Tibial artery (tissue), 4 donors: ENCODE measurements at regions not wholly inside any gene's neighbourhood (a gene's known extent, or its start where the extent isn't known, plus 50 kb on each side); places are given as distances from the start of the nearest gene placed in this dataset.

ENCODE experiments used
- DNase-seq, 2 donors: peaks; one replicate each; pipeline ENCODE4 v3.0.0-alpha.2; 2019
- H3K27ac ChIP-seq, 2 donors: fragments of 200-600 bp; sonication (generic) in 1 of 2; 1 replicate in 1 of 2; 2 replicates in 1 of 2; pipeline ENCODE4 v1.5.1; 2018 to 2019; ENCODE audit warnings: mild to moderate bottlenecking in 1 of 2
- H3K27me3 ChIP-seq, 2 donors: fragments of 200-600 bp; sonication (generic) in 1 of 2; one replicate each; pipeline versions ENCODE4 v1.5.1 to v1.6.0; 2016 to 2019
- H3K36me3 ChIP-seq, 3 donors: fragments of 200-600 bp; sonication (generic) in 2 of 3; one replicate each; pipeline ENCODE4 v1.5.1; 2016 to 2019; ENCODE audit warnings: mild to moderate bottlenecking in 2 of 3
- H3K4me1 ChIP-seq, 4 donors: fragments of 200-600 bp; sonication (generic) in 2 of 4; 1 replicate in 3 of 4; 2 replicates in 1 of 4; pipeline ENCODE4 v1.5.1; 2016 to 2019
- H3K4me3 ChIP-seq, 2 donors: fragments of 200-600 bp; sonication (generic) in 1 of 2; 1 replicate in 1 of 2; 2 replicates in 1 of 2; pipeline ENCODE4 v1.5.1; 2018 to 2019; ENCODE audit warnings: mild to moderate bottlenecking in 2 of 2
- H3K9me3 ChIP-seq, 3 donors: fragments of 200-600 bp; sonication (generic) in 1 of 3; one replicate each; pipeline ENCODE4 v1.5.1; 2016 to 2019
- intact Hi-C: fragments of 100-400 bp; cut with DNase I; formaldehyde crosslinking; loops from one replicate; pipeline ENCODE4 v1.15.0; 2023; ENCODE audit warnings: low total_unique reads
- TF ChIP-seq, protein P1 (sequence below), 2 experiments: fragments of 200-600 bp in 1 of 2; fragments of 450-650 bp in 1 of 2; IDR thresholded peaks; one replicate each; pipeline ENCODE4 v1.5.1; 2017 to 2019; ENCODE audit warnings: antibody characterized with exemption in 2 of 2, mild to moderate bottlenecking in 1 of 2, moderate library complexity in 1 of 2

- no peaks in the 10 kb centered on the region for H3K4me1 ChIP-seq
- intact Hi-C loops = no loop called here
- no peaks in the 10 kb centered on the region for H3K36me3 ChIP-seq
- H3K4me3 ChIP-seq = no peak overlapping the region
- DNase-seq = no peak
- TF ChIP-seq, protein P1, sequence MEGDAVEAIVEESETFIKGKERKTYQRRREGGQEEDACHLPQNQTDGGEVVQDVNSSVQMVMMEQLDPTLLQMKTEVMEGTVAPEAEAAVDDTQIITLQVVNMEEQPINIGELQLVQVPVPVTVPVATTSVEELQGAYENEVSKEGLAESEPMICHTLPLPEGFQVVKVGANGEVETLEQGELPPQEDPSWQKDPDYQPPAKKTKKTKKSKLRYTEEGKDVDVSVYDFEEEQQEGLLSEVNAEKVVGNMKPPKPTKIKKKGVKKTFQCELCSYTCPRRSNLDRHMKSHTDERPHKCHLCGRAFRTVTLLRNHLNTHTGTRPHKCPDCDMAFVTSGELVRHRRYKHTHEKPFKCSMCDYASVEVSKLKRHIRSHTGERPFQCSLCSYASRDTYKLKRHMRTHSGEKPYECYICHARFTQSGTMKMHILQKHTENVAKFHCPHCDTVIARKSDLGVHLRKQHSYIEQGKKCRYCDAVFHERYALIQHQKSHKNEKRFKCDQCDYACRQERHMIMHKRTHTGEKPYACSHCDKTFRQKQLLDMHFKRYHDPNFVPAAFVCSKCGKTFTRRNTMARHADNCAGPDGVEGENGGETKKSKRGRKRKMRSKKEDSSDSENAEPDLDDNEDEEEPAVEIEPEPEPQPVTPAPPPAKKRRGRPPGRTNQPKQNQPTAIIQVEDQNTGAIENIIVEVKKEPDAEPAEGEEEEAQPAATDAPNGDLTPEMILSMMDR (IDR thresholded peaks at IDR 0.05) = no peak
- H3K27ac ChIP-seq = no peak overlapping the region
- H3K27me3 ChIP-seq = no peaks in the 10 kb centered on the region
- H3K9me3 ChIP-seq = no peaks in the 10 kb centered on the region
Observed at GRCh38 chr13:58043971-58044370, 412.4 kb downstream of the PCDH17 start.

DNA sequence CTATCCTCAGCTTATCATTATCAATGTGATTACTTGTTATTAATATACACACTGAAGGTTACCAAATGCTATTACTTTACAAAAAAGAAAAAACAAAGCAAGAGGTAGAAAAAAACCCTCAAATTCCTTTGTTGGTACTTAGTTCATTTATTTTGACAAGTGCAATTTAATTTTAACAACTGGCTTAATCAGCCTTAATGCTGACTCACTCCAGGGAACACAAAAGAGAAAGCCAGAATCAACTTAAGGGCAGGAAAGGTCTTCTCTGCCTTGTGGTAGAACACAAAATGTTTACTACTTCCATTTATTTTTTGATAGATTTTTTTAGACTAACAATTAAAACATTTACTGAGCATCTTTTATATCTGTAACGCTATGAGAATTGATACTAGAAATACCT is 417.1 kb downstream of the PCDH17 start:
- Histone ChIP-seq H3K4me3 (no peak overlapping the region), H3K4me1 (no peaks in the 10 kb centered on the region), H3K27me3 (no peaks in the 10 kb centered on the region), H3K27ac (no peak overlapping the region), H3K36me3 (no peaks in the 10 kb centered on the region), H3K9me3 (no peaks in the 10 kb centered on the region)
- TF ChIP-seq, protein P1 (IDR thresholded peaks at IDR 0.05) = no peak
- no peak for DNase-seq
- intact Hi-C loops = no loop called here

DNA sequence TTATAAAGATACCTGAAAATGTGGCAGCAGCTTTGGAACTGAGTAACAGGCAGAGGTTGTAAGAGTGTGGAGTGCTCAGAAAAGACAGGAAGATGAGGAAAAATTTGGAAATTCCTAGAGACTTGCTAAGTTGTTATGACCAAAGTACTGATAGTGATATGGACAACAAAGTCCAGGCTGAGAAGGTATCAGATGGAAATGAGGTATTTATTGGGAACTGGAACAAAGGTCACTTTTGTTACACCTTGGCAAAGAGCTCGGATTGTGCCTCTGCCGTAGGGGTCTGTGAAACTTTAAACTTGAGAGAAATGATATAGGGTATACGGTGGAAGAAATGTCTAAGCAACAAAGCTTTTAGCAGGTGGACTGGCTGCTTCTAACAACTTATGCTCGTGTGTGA is 419.9 kb downstream of the PCDH17 start:
- TF ChIP-seq, protein P1 (IDR thresholded peaks at IDR 0.05) = no peak
- Histone ChIP-seq H3K9me3 (no peaks in the 10 kb centered on the region), H3K4me1 (no peaks in the 10 kb centered on the region), H3K36me3 (no peaks in the 10 kb centered on the region), H3K27me3 (no peaks in the 10 kb centered on the region), H3K27ac (no peak overlapping the region), H3K4me3 (no peak overlapping the region)
- intact Hi-C loops = no loop called here
- DNase-seq = no peak

DNA sequence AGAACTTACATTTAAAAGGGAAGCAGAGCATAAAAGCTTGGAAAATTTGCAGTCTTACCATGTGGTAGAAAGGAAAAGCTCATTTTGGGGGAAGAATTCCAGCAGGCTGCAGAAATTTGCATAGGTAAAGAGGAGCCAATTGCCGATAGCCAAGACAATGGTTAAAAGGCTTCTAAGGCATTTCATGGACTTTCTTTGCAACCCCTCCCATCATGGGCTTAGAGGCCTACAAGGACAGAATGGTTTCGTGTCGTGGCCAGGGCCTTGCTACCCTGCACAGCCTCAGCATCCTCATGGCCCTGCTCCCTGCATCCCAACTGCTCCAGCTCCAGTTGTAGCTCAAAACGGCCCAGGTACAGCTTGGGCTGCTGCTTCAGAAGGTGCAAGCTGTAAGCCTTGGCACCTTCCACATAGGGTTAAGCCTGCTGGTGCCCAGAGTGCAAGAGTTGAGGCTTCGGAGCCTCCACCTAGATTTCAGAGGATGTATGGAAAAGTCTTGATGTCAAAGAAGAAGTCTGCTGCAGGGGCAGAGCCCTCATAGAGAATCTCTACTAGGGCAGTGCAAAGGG is 420.3 kb downstream of the PCDH17 start:
- intact Hi-C loops = no loop called here
- H3K27ac ChIP-seq = no peak overlapping the region
- no peaks in the 10 kb centered on the region for H3K27me3 ChIP-seq
- no peaks in the 10 kb centered on the region for H3K36me3 ChIP-seq
- no peaks in the 10 kb centered on the region for H3K4me1 ChIP-seq
- H3K4me3 ChIP-seq = no peak overlapping the region
- TF ChIP-seq, protein P1 (IDR thresholded peaks at IDR 0.05) = no peak
- H3K9me3 ChIP-seq = no peaks in the 10 kb centered on the region
- no peak for DNase-seq

DNA sequence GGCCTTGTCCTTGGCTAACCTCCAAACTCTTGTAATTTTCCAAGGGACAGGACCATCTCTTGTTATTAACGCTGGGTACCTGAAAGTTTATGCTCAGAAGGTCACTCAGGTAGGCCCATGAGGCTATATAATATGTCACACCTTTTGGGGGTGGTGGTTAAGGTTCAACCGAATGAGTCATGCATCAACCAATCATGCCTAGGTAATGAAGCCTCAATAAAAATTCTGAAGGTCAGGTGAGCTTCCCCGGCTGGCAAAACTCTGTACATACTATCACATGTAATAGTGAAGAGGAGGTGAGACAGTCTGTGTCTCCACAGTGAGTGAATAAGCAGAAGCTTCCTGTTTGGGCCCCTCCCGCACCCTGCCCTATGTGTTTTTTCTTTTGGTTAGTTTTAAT is 424.9 kb downstream of the PCDH17 start:
- intact Hi-C loops = no loop called here

More for the DNA sequence above, 424.9 kb downstream of the PCDH17 start:
- no peak overlapping the region for H3K4me3 ChIP-seq
- no peaks in the 10 kb centered on the region for H3K4me1 ChIP-seq
- no peaks in the 10 kb centered on the region for H3K27me3 ChIP-seq
- DNase-seq = no peak
- TF ChIP-seq, protein P1 (IDR thresholded peaks at IDR 0.05) = no peak
- H3K9me3 ChIP-seq = no peaks in the 10 kb centered on the region
- no peaks in the 10 kb centered on the region for H3K36me3 ChIP-seq
- no peak overlapping the region for H3K27ac ChIP-seq
